Glutamatergic neuron (in vitro differentiated cells): ENCODE measurements at regions not wholly inside any gene's neighbourhood (a gene's known extent, or its start where the extent isn't known, plus 50 kb on each side); places are given as distances from the start of the nearest gene placed in this dataset.

Experiments
- DNase-seq: peaks from one replicate; pipeline ENCODE4 v3.0.0; 2022
- H3K27ac Mint-ChIP-seq: one replicate; pipeline ENCODE4 v1.8.0; 2020; ENCODE audit warnings: mild to moderate bottlenecking, mixed read lengths, inconsistent platforms; ENCODE audit not compliant: unreplicated experiment
- H3K27me3 Mint-ChIP-seq: one replicate; pipeline ENCODE4 v1.8.0; 2020; ENCODE audit warnings: mild to moderate bottlenecking, moderate library complexity, mixed read lengths, inconsistent platforms; ENCODE audit not compliant: unreplicated experiment
- H3K36me3 Mint-ChIP-seq: one replicate; pipeline ENCODE4 v1.8.0; 2020; ENCODE audit warnings: mild to moderate bottlenecking, mixed read lengths, inconsistent platforms; ENCODE audit not compliant: unreplicated experiment
- H3K4me1 Mint-ChIP-seq: one replicate; pipeline ENCODE4 v1.8.0; 2020; ENCODE audit warnings: mild to moderate bottlenecking, low read depth, mixed read lengths, inconsistent platforms; ENCODE audit not compliant: unreplicated experiment
- H3K4me3 Mint-ChIP-seq: one replicate; pipeline ENCODE4 v1.8.0; 2020; ENCODE audit warnings: mild to moderate bottlenecking, mixed read lengths, inconsistent platforms; ENCODE audit not compliant: unreplicated experiment
- H3K9me3 Mint-ChIP-seq: one replicate; pipeline ENCODE4 v1.8.0; 2020; ENCODE audit warnings: mild to moderate bottlenecking, moderate library complexity, mixed read lengths, inconsistent platforms; ENCODE audit not compliant: unreplicated experiment
- CTCF ChIP-seq: fragments of 200-600 bp; sonication (generic); IDR thresholded peaks from one replicate; pipeline ENCODE4 v1.5.0; 2021; ENCODE audit not compliant: partially characterized antibody, unreplicated experiment

DNA sequence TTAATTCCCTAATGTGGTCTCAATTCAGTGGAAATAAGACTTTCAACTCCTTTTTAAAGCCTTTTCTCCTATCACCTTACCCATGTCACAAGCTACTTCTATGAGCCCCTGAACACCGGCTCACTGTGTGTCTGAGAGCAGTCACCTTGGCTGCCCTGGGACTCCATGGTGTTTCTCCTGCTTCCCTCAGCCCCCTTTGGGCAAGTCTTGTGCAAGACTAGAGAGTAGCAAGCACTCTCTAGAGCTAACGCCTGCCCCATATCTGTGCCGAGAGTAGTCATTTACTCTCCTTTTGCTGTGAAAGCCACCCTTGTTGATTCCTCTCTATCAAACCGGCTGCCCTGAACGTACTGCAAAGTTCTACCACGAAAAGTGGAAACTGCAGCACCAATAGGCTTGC, 77.9 kb upstream of the DAB2 start:
- no peak overlapping the region for H3K4me3 Mint-ChIP-seq
- H3K9me3 Mint-ChIP-seq: no peaks in the 10 kb centered on the region
- no peak for DNase-seq
- no peaks in the 10 kb centered on the region for H3K27me3 Mint-ChIP-seq
- no peak for TF ChIP-seq CTCF
- H3K36me3 Mint-ChIP-seq: no peaks in the 10 kb centered on the region
- H3K27ac Mint-ChIP-seq: no peak overlapping the region
- no peaks in the 10 kb centered on the region for H3K4me1 Mint-ChIP-seq

DNA sequence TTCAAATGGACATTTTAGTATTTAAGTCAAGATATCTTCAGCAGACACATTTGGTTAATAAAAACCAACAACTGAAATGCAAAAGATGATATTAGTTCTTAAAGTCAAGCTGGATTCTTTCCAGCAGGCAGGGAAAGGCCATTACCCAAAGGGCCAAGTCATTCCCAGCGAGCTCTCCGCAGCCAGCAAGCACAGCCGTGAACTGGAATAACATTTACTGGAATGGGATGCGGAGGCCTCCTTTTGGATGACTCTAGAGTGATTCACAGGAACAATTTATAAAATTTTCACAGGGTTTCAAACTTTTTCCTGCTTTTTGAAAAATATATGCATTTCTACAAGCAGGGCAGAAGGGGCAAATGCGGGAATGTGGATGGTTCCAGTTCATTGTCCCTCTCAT, 76.6 kb upstream of the DAB2 start:
- Mint-ChIP-seq H3K27ac (no peak overlapping the region), H3K36me3 (no peaks in the 10 kb centered on the region), H3K9me3 (no peaks in the 10 kb centered on the region), H3K4me1 (no peaks in the 10 kb centered on the region), H3K4me3 (no peak overlapping the region), H3K27me3 (no peaks in the 10 kb centered on the region)
- no peak for DNase-seq
- no peak for TF ChIP-seq CTCF

DNA sequence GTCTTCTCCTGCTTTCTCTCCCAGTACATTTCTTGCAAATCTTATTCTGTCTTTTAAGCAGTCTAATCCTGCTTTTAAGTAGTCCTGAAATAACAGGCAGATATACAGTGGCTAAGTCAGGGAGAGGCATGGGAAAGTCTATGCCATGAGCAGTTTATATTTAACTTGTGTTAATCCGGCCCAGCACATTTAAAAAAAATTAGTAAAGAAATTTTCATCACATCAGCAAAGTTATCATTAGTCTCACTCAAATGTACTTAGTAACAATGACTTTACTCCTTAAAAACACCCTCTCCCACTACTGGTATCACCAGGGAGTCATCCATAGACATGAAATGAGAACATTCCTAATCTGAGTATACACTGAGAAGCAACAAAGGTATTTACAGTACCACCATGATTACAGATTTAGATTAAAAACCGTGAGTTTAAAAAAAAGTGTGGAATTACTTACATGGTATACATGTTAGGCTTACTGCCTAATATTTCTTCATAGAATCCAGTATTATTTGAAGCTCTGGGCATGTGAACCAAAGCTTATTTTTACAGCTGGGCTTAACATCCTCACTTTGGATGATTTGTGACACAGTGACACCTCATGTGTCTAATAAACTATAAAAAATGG, 75.9 kb upstream of the DAB2 start:
- no peaks in the 10 kb centered on the region for H3K9me3 Mint-ChIP-seq
- H3K4me3 Mint-ChIP-seq: no peak overlapping the region
- no peaks in the 10 kb centered on the region for H3K4me1 Mint-ChIP-seq
- no peak for TF ChIP-seq CTCF
- H3K36me3 Mint-ChIP-seq: no peaks in the 10 kb centered on the region
- H3K27ac Mint-ChIP-seq: no peak overlapping the region
- H3K27me3 Mint-ChIP-seq: no peaks in the 10 kb centered on the region
- no peak for DNase-seq

DNA sequence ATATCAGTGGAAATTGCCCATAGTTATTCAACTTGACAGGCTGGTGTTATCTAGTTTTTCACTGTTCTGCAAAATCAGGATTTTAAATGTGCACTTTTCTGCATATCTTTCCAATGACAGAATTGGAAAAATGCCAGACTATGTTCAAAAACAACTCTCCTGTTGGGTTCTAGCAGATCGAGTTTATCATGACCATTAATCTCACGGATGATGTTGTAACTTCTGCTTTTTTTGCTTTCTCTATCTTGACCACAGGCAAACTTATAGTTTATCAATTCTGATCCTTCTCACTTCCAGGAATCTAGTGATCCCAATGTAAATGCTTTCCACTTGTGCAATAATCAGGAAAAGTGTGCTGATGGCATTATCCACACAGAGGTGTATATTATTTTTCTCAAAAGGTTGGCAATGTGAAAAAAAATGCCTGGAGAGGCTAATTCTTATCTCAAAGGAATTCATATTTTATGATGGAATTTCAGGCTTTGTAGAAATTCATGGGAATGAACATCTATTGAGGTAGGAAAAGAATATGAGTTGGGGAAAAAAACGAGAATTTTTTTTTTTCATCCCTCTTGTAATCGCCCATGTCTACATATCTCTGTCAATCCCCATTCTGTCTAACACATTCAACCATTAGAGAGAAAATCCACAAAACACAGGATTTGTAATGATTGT, 73.6 kb upstream of the DAB2 start:
- Mint-ChIP-seq H3K27me3 (no peaks in the 10 kb centered on the region), H3K36me3 (no peaks in the 10 kb centered on the region), H3K9me3 (no peaks in the 10 kb centered on the region), H3K27ac (no peak overlapping the region), H3K4me3 (no peak overlapping the region), H3K4me1 (no peaks in the 10 kb centered on the region)
- no peak for DNase-seq
- no peak for TF ChIP-seq CTCF

DNA sequence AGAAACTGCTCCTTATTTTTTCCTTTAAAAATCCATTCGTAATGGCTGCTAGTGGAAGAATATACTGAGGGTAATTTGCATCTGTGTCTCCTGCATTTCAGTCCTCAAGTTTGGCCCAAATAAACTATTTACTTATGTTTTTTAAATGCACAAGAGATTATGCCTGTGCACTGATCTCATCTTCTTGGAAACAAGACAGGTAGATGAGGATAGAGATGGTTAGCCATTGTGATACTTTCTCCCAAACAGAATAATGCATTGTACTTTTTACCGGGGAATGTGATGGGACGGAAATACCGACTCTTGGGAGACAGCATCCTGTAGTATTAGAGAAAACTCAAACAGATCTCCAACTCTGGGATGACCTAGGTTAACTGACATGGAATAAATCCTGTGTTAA, 72.5 kb upstream of the DAB2 start:
- Mint-ChIP-seq H3K36me3 (no peaks in the 10 kb centered on the region), H3K4me3 (no peak overlapping the region), H3K27me3 (no peaks in the 10 kb centered on the region), H3K27ac (no peak overlapping the region), H3K9me3 (no peaks in the 10 kb centered on the region), H3K4me1 (no peaks in the 10 kb centered on the region)
- TF ChIP-seq CTCF: no peak
- DNase-seq: no peak
